Mesenchymal stem cell (in vitro differentiated cells and primary cell): ENCODE measurements at regions not wholly inside any gene's neighbourhood (a gene's known extent, or its start where the extent isn't known, plus 50 kb on each side); places are given as distances from the start of the nearest gene placed in this dataset.

Experiments used
- DNase-seq: peaks from one replicate; pipeline ENCODE4 v3.0.0-alpha.2; 2013
- H2AFZ ChIP-seq: one replicate; pipeline ENCODE4 v1.6.1; 2013; ENCODE audit warnings: low read depth, mild to moderate bottlenecking, control low read depth, inconsistent platforms, low read length, moderate library complexity
- H2AK5ac ChIP-seq: 2 replicates; pipeline ENCODE4 v1.6.1; 2013; ENCODE audit warnings: low read length, moderate library complexity, mild to moderate bottlenecking, inconsistent platforms; ENCODE audit not compliant: severe bottlenecking
- H2BK120ac ChIP-seq: one replicate; pipeline ENCODE4 v1.6.1; 2013; ENCODE audit warnings: low read depth, mild to moderate bottlenecking, inconsistent platforms, low read length, moderate library complexity
- H2BK12ac ChIP-seq, 2 experiments: one replicate each; pipeline ENCODE4 v1.6.1; 2013; ENCODE audit warnings: inconsistent platforms in 2 of 2, low read length in 2 of 2, mild to moderate bottlenecking in 2 of 2, moderate library complexity in 2 of 2, control low read depth in 1 of 2
- H2BK15ac ChIP-seq: one replicate; pipeline ENCODE4 v1.6.1; 2013; ENCODE audit warnings: mild to moderate bottlenecking, low read depth, inconsistent platforms; ENCODE audit not compliant: poor library complexity, severe bottlenecking
- H2BK5ac ChIP-seq: 2 replicates; pipeline ENCODE4 v1.6.1; 2013; ENCODE audit warnings: low read depth, mild to moderate bottlenecking, low read length, control low read depth, inconsistent platforms; ENCODE audit not compliant: poor library complexity, severe bottlenecking
- H3K14ac ChIP-seq, 2 experiments: one replicate each; pipeline ENCODE4 v1.6.1; 2013; ENCODE audit warnings: inconsistent platforms in 2 of 2, low read length in 2 of 2, control low read depth in 1 of 2, mild to moderate bottlenecking in 1 of 2, moderate library complexity in 1 of 2
- H3K18ac ChIP-seq, 2 experiments: one replicate each; pipeline ENCODE4 v1.6.1; 2013; ENCODE audit warnings: inconsistent platforms in 2 of 2, low read length in 2 of 2, control low read depth in 1 of 2, low read depth in 1 of 2, mild to moderate bottlenecking in 1 of 2
- H3K23ac ChIP-seq, 2 experiments: one replicate each; pipeline ENCODE4 v1.6.1; 2013; ENCODE audit warnings: inconsistent platforms in 2 of 2, low read length in 2 of 2, mild to moderate bottlenecking in 2 of 2, moderate library complexity in 2 of 2, control low read depth in 1 of 2
- H3K27ac ChIP-seq: 2 replicates; pipeline ENCODE4 v1.5.1; 2013; ENCODE audit warnings: mild to moderate bottlenecking, moderate library complexity, low read length, control low read depth, inconsistent platforms; ENCODE audit not compliant: poor library complexity, severe bottlenecking
- H3K27me3 ChIP-seq, 2 experiments: 2 replicates each; pipeline versions ENCODE4 v1.6.1 to v1.7.0; 2013; ENCODE audit warnings: low read length in 2 of 2, mild to moderate bottlenecking in 2 of 2, moderate library complexity in 2 of 2, control low read depth in 1 of 2, inconsistent platforms in 1 of 2; ENCODE audit not compliant: control insufficient read depth in 1 of 2, insufficient read depth in 1 of 2
- H3K36me3 ChIP-seq, 2 experiments: 2 replicates each; pipeline versions ENCODE4 v1.6.1 to v1.7.0; 2013; ENCODE audit warnings: low read length in 2 of 2, control low read depth in 1 of 2, inconsistent platforms in 1 of 2, low read depth in 1 of 2, mild to moderate bottlenecking in 1 of 2; ENCODE audit not compliant: insufficient read depth in 2 of 2, control insufficient read depth in 1 of 2
- H3K4ac ChIP-seq, 2 experiments: one replicate each; pipeline ENCODE4 v1.6.1; 2013; ENCODE audit warnings: inconsistent platforms in 2 of 2, low read length in 2 of 2, mild to moderate bottlenecking in 2 of 2, moderate library complexity in 2 of 2, control low read depth in 1 of 2, low read depth in 1 of 2
- H3K4me1 ChIP-seq: 2 replicates; pipeline ENCODE4 v1.6.1; 2013; ENCODE audit warnings: low read depth, low read length, control low read depth; ENCODE audit not compliant: control insufficient read depth, insufficient read depth
- H3K4me2 ChIP-seq: 2 replicates; pipeline ENCODE4 v1.6.1; 2013; ENCODE audit warnings: low read length, mild to moderate bottlenecking, inconsistent platforms; ENCODE audit not compliant: poor library complexity, severe bottlenecking
- H3K4me3 ChIP-seq, 2 experiments: 2 replicates each; pipeline versions ENCODE4 v1.5.1 to v1.7.0; 2013; ENCODE audit warnings: low read length in 2 of 2, mild to moderate bottlenecking in 2 of 2, control low read depth in 1 of 2, low read depth in 1 of 2; ENCODE audit not compliant: insufficient read depth in 1 of 2
- H3K79me1 ChIP-seq: replicated peaks from 2 replicates; pipeline ENCODE4 v1.6.1; 2013; ENCODE audit warnings: mild to moderate bottlenecking, control low read depth, low read length, inconsistent platforms; ENCODE audit not compliant: poor library complexity, severe bottlenecking
- H3K9ac ChIP-seq: 2 replicates; pipeline ENCODE4 v1.7.0; 2013; ENCODE audit warnings: mild to moderate bottlenecking, low read length, moderate library complexity
- H3K9me3 ChIP-seq: 2 replicates; pipeline ENCODE4 v1.7.0; 2013; ENCODE audit warnings: mild to moderate bottlenecking, low read length; ENCODE audit not compliant: control insufficient read depth
- H4K8ac ChIP-seq: one replicate; pipeline ENCODE4 v1.6.1; 2013; ENCODE audit warnings: inconsistent platforms, mild to moderate bottlenecking, low read length, moderate library complexity
- H4K91ac ChIP-seq: one replicate; pipeline ENCODE4 v1.6.1; 2013; ENCODE audit warnings: mild to moderate bottlenecking, low read length, inconsistent platforms
- WGBS: methylation state at CpG from one replicate; pipeline ENCODE4 v1.1.7; 2013; ENCODE audit warnings: mixed read lengths; 5-methylcytosine and 5-hydroxymethylcytosine counted together

GRCh38 chr11:106415510-106415909 is 338.0 kb downstream of the AASDHPPT start:
- Histone ChIP-seq H3K4me2 (no peak overlapping the region), H3K27me3 (no peaks in the 10 kb centered on the region), H3K23ac (no peak overlapping the region), H3K4me3 (no peak overlapping the region), H3K14ac (no peak overlapping the region), H3K4me1 (no peaks in the 10 kb centered on the region), H3K9ac (no peak overlapping the region), H2BK5ac (no peak overlapping the region), H3K27ac (no peak overlapping the region), H3K4ac (no peak overlapping the region), H3K36me3 (no peaks in the 10 kb centered on the region), H3K9me3 (no peaks in the 10 kb centered on the region), H4K91ac (no peak overlapping the region), H2BK120ac (no peak overlapping the region), H2BK12ac (no peak overlapping the region), H4K8ac (no peak overlapping the region), H2AK5ac (no peak overlapping the region), H2BK15ac (no peak overlapping the region), H3K79me1 (no peaks in the 10 kb centered on the region), H2AFZ (no peak overlapping the region), H3K18ac (no peak overlapping the region)
- DNase-seq = no peak
- 100% methylated on average over 3 of the region's 5 CpGs for WGBS

GRCh38 chr11:106418791-106419190 is 341.3 kb downstream of the AASDHPPT start:
- Histone ChIP-seq H3K4me2 (no peak overlapping the region), H2BK120ac (no peak overlapping the region), H3K4me1 (peaks cover 1% of the 10 kb centered on the region), H3K27ac (no peak overlapping the region), H2AK5ac (no peak overlapping the region), H3K4me3 (no peak overlapping the region), H3K36me3 (no peaks in the 10 kb centered on the region), H4K91ac (no peak overlapping the region), H2AFZ (no peak overlapping the region), H2BK15ac (no peak overlapping the region), H3K18ac (no peak overlapping the region), H3K23ac (no peak overlapping the region), H3K79me1 (no peaks in the 10 kb centered on the region), H2BK5ac (no peak overlapping the region), H3K4ac (no peak overlapping the region), H3K14ac (no peak overlapping the region), H3K9ac (no peak overlapping the region), H4K8ac (no peak overlapping the region), H3K27me3 (no peaks in the 10 kb centered on the region), H3K9me3 (no peaks in the 10 kb centered on the region), H2BK12ac (no peak overlapping the region)
- WGBS = 100% methylated on average over 1 of the region's 1 CpG
- no peak for DNase-seq

GRCh38 chr11:106420048-106420665 is 342.7 kb downstream of the AASDHPPT start:
- H3K4me2 ChIP-seq = no peak overlapping the region
- peak overlapping the region; percentile 4 for H3K9ac ChIP-seq
- DNase-seq = no peak
- H3K36me3 ChIP-seq = no peaks in the 10 kb centered on the region
- peaks cover 1% of the 10 kb centered on the region for H3K4me1 ChIP-seq
- no peak overlapping the region for H3K4ac ChIP-seq
- no peak overlapping the region for H3K14ac ChIP-seq
- H3K23ac ChIP-seq = no peak overlapping the region
- H3K9me3 ChIP-seq = no peaks in the 10 kb centered on the region
- H2AFZ ChIP-seq = no peak overlapping the region
- no peak overlapping the region for H2BK15ac ChIP-seq
- no peak overlapping the region for H4K91ac ChIP-seq
- H2BK5ac ChIP-seq = no peak overlapping the region
- no peak overlapping the region for H3K4me3 ChIP-seq
- H4K8ac ChIP-seq = no peak overlapping the region
- WGBS = 100% methylated on average over 1 of the region's 2 CpGs
- H2AK5ac ChIP-seq = no peak overlapping the region
- no peaks in the 10 kb centered on the region for H3K79me1 ChIP-seq
- H3K27ac ChIP-seq = no peak overlapping the region
- H3K18ac ChIP-seq = no peak overlapping the region
- no peaks in the 10 kb centered on the region for H3K27me3 ChIP-seq
- no peak overlapping the region for H2BK12ac ChIP-seq
- no peak overlapping the region for H2BK120ac ChIP-seq

- H3K4me2 ChIP-seq = no peak overlapping the region
- no peaks in the 10 kb centered on the region for H3K36me3 ChIP-seq
- no peak overlapping the region for H3K18ac ChIP-seq
- no peak overlapping the region for H2AK5ac ChIP-seq
- H3K14ac ChIP-seq = no peak overlapping the region
- no peak overlapping the region for H3K23ac ChIP-seq
- no peaks in the 10 kb centered on the region for H3K9me3 ChIP-seq
- H3K4me1 ChIP-seq = peaks cover 1% of the 10 kb centered on the region
- no peak overlapping the region for H2BK12ac ChIP-seq
- no peak overlapping the region for H3K4ac ChIP-seq
- no peak overlapping the region for H2BK5ac ChIP-seq
- no peaks in the 10 kb centered on the region for H3K27me3 ChIP-seq
- no peak overlapping the region for H2BK15ac ChIP-seq
- H4K91ac ChIP-seq = no peak overlapping the region
- H3K4me3 ChIP-seq = no peak overlapping the region
- no peaks in the 10 kb centered on the region for H3K79me1 ChIP-seq
- no peak overlapping the region for H3K9ac ChIP-seq
- DNase-seq = no peak
- H4K8ac ChIP-seq = no peak overlapping the region
- no peak overlapping the region for H2BK120ac ChIP-seq
- no peak overlapping the region for H2AFZ ChIP-seq
- H3K27ac ChIP-seq = no peak overlapping the region
Observed at GRCh38 chr11:106420686-106421085, 343.2 kb downstream of the AASDHPPT start.
